ENCODE measurements at regions not wholly inside any gene's neighbourhood (a gene's known extent, or its start where the extent isn't known, plus 50 kb on each side); places are given as distances from the start of the nearest gene placed in this dataset.

- TF ChIP-seq POLR2A (IDR thresholded peaks at IDR 0.05; ENCODE audit: low read depth, low read length) (no peak), TAF1 (IDR thresholded peaks at IDR 0.05; ENCODE audit: low read depth, low read length) (no peak), POLR2AphosphoS5 (IDR thresholded peaks at IDR 0.05; ENCODE audit: low read depth, low read length) (no peak), PAX5 (IDR thresholded peaks at IDR 0.05; ENCODE audit: insufficient read depth, low read length, severe bottlenecking) (no peak), SPI1 (IDR thresholded peaks at IDR 0.05; ENCODE audit: low read depth, low read length) (no peak), POU2F2 (IDR thresholded peaks at IDR 0.05; ENCODE audit: low read depth, low read length) (no peak)
Observed at GRCh38 chr1:198977909-198978308, 339.1 kb downstream of the PTPRC start.
